Esophagus squamous epithelium (tissue), 5 donors: ENCODE measurements at regions not wholly inside any gene's neighbourhood (a gene's known extent, or its start where the extent isn't known, plus 50 kb on each side); places are given as distances from the start of the nearest gene placed in this dataset.
A peak's percentile ranks its signal among the peaks of the same experiment; 100 is the strongest.

ENCODE experiments used
- DNase-seq: peaks from one replicate; lab custom pipeline; 2025; lab: John Stamatoyannopoulos, UW
- H3K27ac ChIP-seq, 4 donors: fragments of 200-600 bp; sonication (generic); one replicate each; pipeline ENCODE4 v1.5.1; 2016 to 2019; ENCODE audit warnings: mild to moderate bottlenecking in 1 of 4
- H3K27me3 ChIP-seq, 4 donors: fragments of 200-600 bp; sonication (generic); 1 replicate in 3 of 4; 2 replicates in 1 of 4; pipeline versions ENCODE4 v1.5.1 to v1.6.0; 2017 to 2021; ENCODE audit warnings: antibody characterized with exemption in 1 of 4
- H3K36me3 ChIP-seq, 3 donors: fragments of 200-600 bp; sonication (generic); one replicate each; pipeline ENCODE4 v1.5.1; 2016 to 2019
- H3K4me1 ChIP-seq, 3 donors: fragments of 200-600 bp; sonication (generic); one replicate each; pipeline ENCODE4 v1.5.1; 2017 to 2019
- H3K4me3 ChIP-seq, 4 donors: fragments of 200-600 bp; sonication (generic); 1 replicate in 3 of 4; 2 replicates in 1 of 4; pipeline ENCODE4 v1.5.1; 2016 to 2019; ENCODE audit warnings: mild to moderate bottlenecking in 2 of 4, moderate library complexity in 1 of 4
- H3K9me3 ChIP-seq, 3 donors: fragments of 200-600 bp; sonication (generic); one replicate each; pipeline ENCODE4 v1.5.1; 2016 to 2019
- CTCF ChIP-seq, 6 experiments: fragments of 450-650 bp in 4 of 6; fragments of 200-600 bp in 2 of 6; sonication (generic) in 2 of 6; IDR thresholded peaks; one replicate each; pipeline ENCODE4 v1.5.1; 2016 to 2019; ENCODE audit warnings: antibody characterized with exemption in 6 of 6, mild to moderate bottlenecking in 4 of 6, moderate library complexity in 4 of 6
- POLR2A ChIP-seq, 4 donors: fragments of 450-650 bp; IDR thresholded peaks; one replicate each; pipeline ENCODE4 v1.6.1; 2017; ENCODE audit warnings: antibody characterized with exemption in 4 of 4, mild to moderate bottlenecking in 4 of 4, moderate library complexity in 3 of 4
- WGBS, 2 donors: methylation state at CpG; one replicate each; pipeline ENCODE4 v1.1.5; 2018; 5-methylcytosine and 5-hydroxymethylcytosine counted together
- intact Hi-C: fragments of 100-400 bp; cut with DNase I; formaldehyde crosslinking; loops from one replicate; pipeline ENCODE4 v1.15.0; 2022
- donor health status: DM: yes; HTN: yes; CAD: no.

- no peak for DNase-seq
- Histone ChIP-seq H3K36me3 (no peaks in the 10 kb centered on the region), H3K4me3 (no peak overlapping the region), H3K27ac (no peak overlapping the region), H3K4me1 (peaks cover 0 to 11% (median 0%) of the 10 kb centered on the region in 3 donors), H3K27me3 (no peaks in the 10 kb centered on the region), H3K9me3 (no peaks in the 10 kb centered on the region)
- no peak for TF ChIP-seq POLR2A (IDR thresholded peaks at IDR 0.05)
- TF ChIP-seq CTCF (IDR thresholded peaks at IDR 0.05) = peak in 5 of 6 experiments; percentile 33 to 61 (median 46)
- intact Hi-C loops = no loop called here
- WGBS, 2 donors = 57 to 59% methylated on average over 15 of the region's 15 CpGs
Measured at GRCh38 chr1:238252033-238252802, 361.5 kb upstream of the ZP4 start.

DNA sequence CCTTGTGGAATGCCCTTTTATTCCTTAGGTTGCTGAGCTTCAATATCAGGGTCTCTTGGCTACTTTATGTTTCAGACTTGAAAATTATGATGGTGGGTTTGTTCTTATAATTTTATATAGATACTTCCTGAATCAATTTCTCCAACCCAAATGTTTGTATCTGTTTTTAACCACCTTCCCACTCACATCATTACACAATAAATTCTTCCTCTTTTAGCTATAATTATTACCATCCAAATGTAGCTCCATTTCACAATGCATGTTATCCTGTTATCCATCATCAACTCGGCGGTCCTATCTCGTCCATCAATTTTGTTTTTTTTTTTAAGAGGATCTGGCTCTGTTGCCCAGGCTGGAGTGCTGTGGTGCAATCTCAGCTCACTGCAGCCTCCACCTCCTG lies 357.6 kb upstream of the ZP4 start:
- Histone ChIP-seq H3K9me3 (no peaks in the 10 kb centered on the region), H3K4me3 (no peak overlapping the region), H3K27me3 (no peaks in the 10 kb centered on the region), H3K4me1 (no peaks in the 10 kb centered on the region), H3K36me3 (no peaks in the 10 kb centered on the region), H3K27ac (no peak overlapping the region)
- no peak for DNase-seq
- intact Hi-C loops = no loop called here
- WGBS, 2 donors = 77 to 79% methylated on average over 3 of the region's 3 CpGs
- TF ChIP-seq CTCF (IDR thresholded peaks at IDR 0.05) (no peak), POLR2A (IDR thresholded peaks at IDR 0.05) (no peak)

DNA sequence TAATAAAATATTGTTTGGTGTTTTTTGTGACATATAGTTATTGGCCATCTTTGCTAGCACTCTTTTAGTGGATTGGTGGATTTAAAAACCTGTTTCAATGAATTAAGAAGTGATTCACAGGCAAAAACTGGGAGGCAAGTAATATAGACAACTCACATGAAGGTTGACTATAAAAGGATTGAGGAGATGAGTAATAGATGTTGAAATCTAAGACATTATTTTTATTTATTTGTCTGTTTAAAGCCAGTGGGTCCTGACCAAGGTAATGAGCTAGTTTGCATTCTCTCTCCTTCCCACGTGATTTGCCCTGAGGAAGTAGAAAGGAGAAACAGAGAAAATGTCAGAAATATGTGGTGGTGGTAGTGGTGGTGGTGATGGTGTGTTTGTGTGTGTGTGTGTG lies 351.5 kb upstream of the ZP4 start:
- no peak overlapping the region for H3K27ac ChIP-seq
- H3K27me3 ChIP-seq = no peaks in the 10 kb centered on the region
- no peaks in the 10 kb centered on the region for H3K9me3 ChIP-seq
- DNase-seq = no peak
- no peak for TF ChIP-seq CTCF (IDR thresholded peaks at IDR 0.05)
- no peak for TF ChIP-seq POLR2A (IDR thresholded peaks at IDR 0.05)
- no peaks in the 10 kb centered on the region for H3K36me3 ChIP-seq
- no peaks in the 10 kb centered on the region for H3K4me1 ChIP-seq
- no peak overlapping the region for H3K4me3 ChIP-seq
- 41 to 43% methylated on average over 1 of the region's 1 CpG for WGBS, 2 donors
- intact Hi-C loops = no loop called here

DNA sequence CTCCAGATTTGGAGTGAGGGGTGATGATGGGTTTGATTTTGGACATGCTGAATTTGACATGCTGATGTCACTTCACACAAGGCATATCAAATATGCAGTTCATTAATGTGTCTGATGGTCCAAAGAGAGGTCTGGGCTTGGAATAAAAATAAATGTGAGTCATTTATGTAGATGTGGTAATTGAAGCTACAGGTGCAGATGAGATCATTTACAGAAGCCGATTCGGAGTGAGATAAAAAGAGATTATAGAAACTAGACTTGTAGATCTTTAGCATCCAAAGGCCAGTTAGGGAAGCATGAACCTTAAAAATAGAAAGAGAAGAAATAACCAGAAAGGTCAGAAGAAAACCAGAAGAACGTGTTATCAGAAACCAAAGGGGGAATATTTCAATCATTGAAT lies 350.9 kb upstream of the ZP4 start:
- DNase-seq = no peak
- no peak overlapping the region for H3K27ac ChIP-seq
- H3K9me3 ChIP-seq = no peaks in the 10 kb centered on the region
- H3K36me3 ChIP-seq = no peaks in the 10 kb centered on the region
- no peaks in the 10 kb centered on the region for H3K27me3 ChIP-seq
- WGBS, 2 donors = 76 to 82% methylated on average over 3 of the region's 3 CpGs
- no peak overlapping the region for H3K4me3 ChIP-seq
- intact Hi-C loops = no loop called here
- TF ChIP-seq POLR2A (IDR thresholded peaks at IDR 0.05) (no peak), CTCF (IDR thresholded peaks at IDR 0.05) (no peak)
- H3K4me1 ChIP-seq = no peaks in the 10 kb centered on the region

- DNase-seq = no peak
- no peak for TF ChIP-seq CTCF (IDR thresholded peaks at IDR 0.05)
- TF ChIP-seq POLR2A (IDR thresholded peaks at IDR 0.05) = no peak
- no peaks in the 10 kb centered on the region for H3K36me3 ChIP-seq
- intact Hi-C loops = no loop called here
- no peak overlapping the region for H3K4me3 ChIP-seq
- no peaks in the 10 kb centered on the region for H3K27me3 ChIP-seq
- WGBS, 2 donors = 80 to 86% methylated on average over 2 to 5 of the region's 5 CpGs
- no peak overlapping the region for H3K27ac ChIP-seq
- no peaks in the 10 kb centered on the region for H3K9me3 ChIP-seq
- H3K4me1 ChIP-seq = no peaks in the 10 kb centered on the region
Measured at GRCh38 chr1:238239343-238239742, 348.6 kb upstream of the ZP4 start.
